ENCODE measurements at regions not wholly inside any gene's neighbourhood (a gene's known extent, or its start where the extent isn't known, plus 50 kb on each side); places are given as distances from the start of the nearest gene placed in this dataset.

DNA sequence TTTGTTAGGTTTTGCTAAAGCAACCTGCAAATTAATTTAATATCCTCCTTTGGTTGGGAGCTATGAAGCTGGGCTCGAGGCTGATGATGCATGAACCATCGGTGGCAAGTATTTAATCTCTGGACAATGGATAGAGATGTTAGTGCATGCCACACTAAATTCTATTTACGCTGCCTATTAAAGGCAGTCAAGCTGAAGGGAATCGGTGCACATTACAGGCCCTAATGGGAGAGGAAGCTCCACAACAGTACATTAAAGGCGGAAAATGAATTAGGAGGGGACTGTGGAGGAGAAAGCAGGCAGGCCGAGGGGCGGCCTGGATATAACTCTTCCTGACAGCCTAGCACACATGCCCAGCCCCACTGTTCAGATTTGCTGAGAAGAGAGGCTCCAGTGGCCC is 132.4 kb upstream of the MAFB start:
- DNase-seq: no peak
- no peak overlapping the region for H3K4me3 ChIP-seq
- H3K27me3 ChIP-seq: no peaks in the 10 kb centered on the region
- intact Hi-C loops (cut with DNase I): no loop called here
- 67 to 68% methylated on average over 7 of the region's 7 CpGs for WGBS, 2 donors
- H3K4me1 ChIP-seq: no peaks in the 10 kb centered on the region
- no peak for FAIRE-seq
- peak in 2 of 4 donors; percentile 54 to 82 for ATAC-seq
- no peak for TF ChIP-seq CTCF (IDR thresholded peaks at IDR 0.05)
- H3K36me3 ChIP-seq: no peaks in the 10 kb centered on the region
- no peak overlapping the region for H3K27ac ChIP-seq
- no peaks in the 10 kb centered on the region for H3K9me3 ChIP-seq

GRCh38 chr20:40826699-40827098 is 137.7 kb upstream of the MAFB start:
- intact Hi-C loops (cut with DNase I): no loop called here
- H3K27me3 ChIP-seq: no peaks in the 10 kb centered on the region
- FAIRE-seq (no peak), ATAC-seq (no peak), DNase-seq (no peak)
- H3K4me1 ChIP-seq: no peaks in the 10 kb centered on the region
- H3K9me3 ChIP-seq: no peaks in the 10 kb centered on the region
- H3K4me3 ChIP-seq: no peak overlapping the region
- TF ChIP-seq CTCF (IDR thresholded peaks at IDR 0.05): no peak
- H3K27ac ChIP-seq: no peak overlapping the region
- H3K36me3 ChIP-seq: no peaks in the 10 kb centered on the region

DNA sequence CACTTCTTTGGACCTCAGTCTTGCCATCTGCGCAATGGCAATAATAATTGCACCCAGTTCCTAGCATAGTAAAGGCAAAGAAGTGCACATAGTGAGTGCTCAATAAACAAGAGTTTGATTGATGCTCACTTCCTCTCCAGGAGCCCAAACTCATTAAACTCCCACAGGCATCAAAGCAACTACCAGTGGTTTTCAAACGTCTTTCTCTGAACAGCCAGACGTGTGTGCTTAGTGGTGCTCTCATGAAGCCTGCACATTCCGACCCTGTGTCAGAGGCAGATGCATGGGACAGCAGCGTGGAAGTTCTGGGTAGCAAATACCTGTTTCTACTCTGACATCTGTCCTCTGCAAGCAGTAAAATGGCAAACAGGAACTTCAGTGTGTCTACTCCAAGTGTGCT is 146.3 kb upstream of the MAFB start:
- no peak overlapping the region for H3K4me3 ChIP-seq
- WGBS, 2 donors: 44% methylated on average over 5 of the region's 5 CpGs
- no peaks in the 10 kb centered on the region for H3K36me3 ChIP-seq
- ATAC-seq: no peak
- intact Hi-C loops (cut with DNase I): no loop called here
- no peak for DNase-seq
- H3K27ac ChIP-seq: no peak overlapping the region
- no peaks in the 10 kb centered on the region for H3K27me3 ChIP-seq
- no peaks in the 10 kb centered on the region for H3K4me1 ChIP-seq
- no peak for TF ChIP-seq CTCF (IDR thresholded peaks at IDR 0.05)
- no peaks in the 10 kb centered on the region for H3K9me3 ChIP-seq
- FAIRE-seq: no peak

GRCh38 chr20:40838509-40838908 is 149.5 kb upstream of the MAFB start:
- H3K36me3 ChIP-seq: no peaks in the 10 kb centered on the region

GRCh38 chr20:40843251-40843650 is 154.2 kb upstream of the MAFB start:
- Histone ChIP-seq H3K27me3 (no peaks in the 10 kb centered on the region), H3K4me3 (no peak overlapping the region), H3K36me3 (no peaks in the 10 kb centered on the region), H3K9me3 (no peaks in the 10 kb centered on the region), H3K4me1 (no peaks in the 10 kb centered on the region), H3K27ac (no peak overlapping the region)
- DNase-seq (no peak), FAIRE-seq (no peak), ATAC-seq (no peak)
- 17 to 26% methylated on average over 1 of the region's 1 CpG for WGBS, 2 donors
- intact Hi-C loops (cut with DNase I): no loop called here
- no peak for TF ChIP-seq CTCF (IDR thresholded peaks at IDR 0.05)

More at GRCh38 chr20:40838509-40838908, 149.5 kb upstream of the MAFB start:
- DNase-seq: no peak
- H3K9me3 ChIP-seq: no peaks in the 10 kb centered on the region
- no peak for FAIRE-seq
- H3K4me1 ChIP-seq: no peaks in the 10 kb centered on the region
- intact Hi-C loops (cut with DNase I): no loop called here
- no peak for ATAC-seq
- no peak for TF ChIP-seq CTCF (IDR thresholded peaks at IDR 0.05)
- no peaks in the 10 kb centered on the region for H3K27me3 ChIP-seq
- 42 to 52% methylated on average over 3 of the region's 3 CpGs for WGBS, 2 donors
- no peak overlapping the region for H3K4me3 ChIP-seq
- H3K27ac ChIP-seq: no peak overlapping the region
